H9 (cell line): ENCODE measurements at regions not wholly inside any gene's neighbourhood (a gene's known extent, or its start where the extent isn't known, plus 50 kb on each side); places are given as distances from the start of the nearest gene placed in this dataset.

Experiments used
- DNase-seq: peaks from one replicate; pipeline ENCODE4 v3.0.0-alpha.2; 2017
- H2AFZ ChIP-seq: one replicate; pipeline ENCODE4 v1.6.1; 2013; ENCODE audit warnings: mild to moderate bottlenecking, low read length, control low read depth, moderate library complexity
- H2AK5ac ChIP-seq: 2 replicates; pipeline ENCODE4 v1.6.1; 2013; ENCODE audit warnings: low read length, control low read depth, mixed read lengths; ENCODE audit not compliant: insufficient read length
- H2BK120ac ChIP-seq: one replicate; pipeline ENCODE4 v1.6.1; 2013; ENCODE audit warnings: low read depth, mild to moderate bottlenecking, low read length, control low read depth, inconsistent platforms; ENCODE audit not compliant: poor library complexity, severe bottlenecking
- H2BK12ac ChIP-seq: 2 replicates; pipeline ENCODE4 v1.6.1; 2013; ENCODE audit warnings: low read length, control low read depth, mixed read lengths, low read depth; ENCODE audit not compliant: insufficient read length
- H2BK15ac ChIP-seq: 2 replicates; pipeline ENCODE4 v1.6.1; 2013; ENCODE audit warnings: low read depth, low read length, control low read depth
- H2BK20ac ChIP-seq: one replicate; pipeline ENCODE4 v1.6.1; 2013; ENCODE audit warnings: low read depth, mild to moderate bottlenecking, low read length, control low read depth, inconsistent platforms; ENCODE audit not compliant: poor library complexity, severe bottlenecking
- H2BK5ac ChIP-seq: 2 replicates; pipeline ENCODE4 v1.6.1; 2013; ENCODE audit warnings: low read length, control low read depth, mixed read lengths; ENCODE audit not compliant: insufficient read length
- H3K14ac ChIP-seq: 2 replicates; pipeline ENCODE4 v1.6.1; 2013; ENCODE audit warnings: low read length, control low read depth; ENCODE audit not compliant: insufficient read depth
- H3K18ac ChIP-seq: 2 replicates; pipeline ENCODE4 v1.6.1; 2013; ENCODE audit warnings: low read depth, mild to moderate bottlenecking, mixed read lengths, low read length, control low read depth; ENCODE audit not compliant: insufficient read length
- H3K23ac ChIP-seq: 2 replicates; pipeline ENCODE4 v1.6.1; 2013; ENCODE audit warnings: low read length, control low read depth, mixed read lengths, low read depth; ENCODE audit not compliant: insufficient read length
- H3K23me2 ChIP-seq: 2 replicates; pipeline ENCODE4 v1.6.1; 2013; ENCODE audit warnings: low read depth, mild to moderate bottlenecking, mixed read lengths, low read length, control low read depth; ENCODE audit not compliant: insufficient read length, poor library complexity, severe bottlenecking
- H3K27ac ChIP-seq: 2 replicates; pipeline ENCODE4 v1.5.1; 2013; ENCODE audit warnings: low read length, control low read depth, mixed read lengths, low read depth; ENCODE audit not compliant: insufficient read length
- H3K27me3 ChIP-seq: 2 replicates; pipeline ENCODE4 v1.6.1; 2013; ENCODE audit warnings: low read length, control low read depth, inconsistent platforms; ENCODE audit not compliant: insufficient read depth
- H3K4ac ChIP-seq: 2 replicates; pipeline ENCODE4 v1.6.1; 2013; ENCODE audit warnings: low read depth, mild to moderate bottlenecking, control low read depth, inconsistent platforms, low read length, moderate library complexity
- H3K4me1 ChIP-seq: 2 replicates; pipeline ENCODE4 v1.6.1; 2013; ENCODE audit warnings: low read length, control low read depth, inconsistent platforms; ENCODE audit not compliant: insufficient read depth
- H3K4me2 ChIP-seq: 2 replicates; pipeline ENCODE4 v1.6.1; 2013; ENCODE audit warnings: low read length, control low read depth, mixed read lengths; ENCODE audit not compliant: insufficient read length, insufficient read depth
- H3K56ac ChIP-seq: 2 replicates; pipeline ENCODE4 v1.6.1; 2013; ENCODE audit warnings: low read depth, mild to moderate bottlenecking, mixed read lengths, low read length, control low read depth; ENCODE audit not compliant: insufficient read length
- H3K79me1 ChIP-seq: 2 replicates; pipeline ENCODE4 v1.6.1; 2013; ENCODE audit warnings: low read depth, mild to moderate bottlenecking, moderate library complexity, low read length, control low read depth, inconsistent platforms; ENCODE audit not compliant: insufficient read depth, poor library complexity, severe bottlenecking
- H3K79me2 ChIP-seq: 2 replicates; pipeline ENCODE4 v1.6.1; 2013; ENCODE audit warnings: low read length, control low read depth, inconsistent platforms; ENCODE audit not compliant: insufficient read depth
- H3K9ac ChIP-seq: 2 replicates; pipeline ENCODE4 v1.6.1; 2013; ENCODE audit warnings: low read length, control low read depth, mixed read lengths; ENCODE audit not compliant: insufficient read length; ENCODE audit errors: extremely low read depth
- H3K9me3 ChIP-seq: one replicate; pipeline ENCODE4 v1.6.1; 2013; ENCODE audit warnings: low read depth, low read length, inconsistent platforms; ENCODE audit not compliant: control insufficient read depth
- H3T11ph ChIP-seq: one replicate; pipeline ENCODE4 v1.6.1; 2013; ENCODE audit warnings: mild to moderate bottlenecking, low read length, control low read depth, inconsistent platforms
- H4K20me1 ChIP-seq: one replicate; pipeline ENCODE4 v1.6.1; 2013; ENCODE audit not compliant: control insufficient read depth, insufficient read length, insufficient read depth
- H4K5ac ChIP-seq: 2 replicates; pipeline ENCODE4 v1.6.1; 2013; ENCODE audit warnings: low read depth, mild to moderate bottlenecking, mixed read lengths, low read length, control low read depth; ENCODE audit not compliant: insufficient read length
- H4K8ac ChIP-seq: replicated peaks from 2 replicates; pipeline ENCODE4 v1.6.1; 2013; ENCODE audit warnings: low read length, control low read depth, mixed read lengths, low read depth; ENCODE audit not compliant: insufficient read length
- H4K91ac ChIP-seq: 2 replicates; pipeline ENCODE4 v1.6.1; 2013; ENCODE audit warnings: low read depth, mild to moderate bottlenecking, moderate library complexity, mixed read lengths, low read length, control low read depth; ENCODE audit not compliant: insufficient read length
- H3K27ac Mint-ChIP-seq, 3 experiments: 2 replicates in 2 of 3; 3 replicates in 1 of 3; pipeline ENCODE4 v1.8.0; 2020 to 2021; ENCODE audit warnings: mixed read lengths in 3 of 3, mild to moderate bottlenecking in 1 of 3, moderate library complexity in 1 of 3
- H3K27me3 Mint-ChIP-seq: 2 replicates; pipeline ENCODE4 v1.8.0; 2021; ENCODE audit warnings: low read depth, mild to moderate bottlenecking, moderate library complexity, mixed read lengths
- H3K36me3 Mint-ChIP-seq, 3 experiments: 2 replicates in 2 of 3; 3 replicates in 1 of 3; pipeline ENCODE4 v1.8.0; 2020 to 2021; ENCODE audit warnings: low read depth in 3 of 3, mixed read lengths in 3 of 3; ENCODE audit not compliant: insufficient read depth in 1 of 3
- H3K4me1 Mint-ChIP-seq, 2 experiments: 2 replicates each; pipeline ENCODE4 v1.8.0; 2020; ENCODE audit warnings: mixed read lengths in 2 of 2
- H3K4me3 Mint-ChIP-seq, 2 experiments: 2 replicates in 1 of 2; 3 replicates in 1 of 2; pipeline ENCODE4 v1.8.0; 2020 to 2021; ENCODE audit warnings: mild to moderate bottlenecking in 2 of 2, mixed read lengths in 2 of 2, moderate library complexity in 1 of 2
- H3K9me3 Mint-ChIP-seq, 2 experiments: 2 replicates in 1 of 2; 3 replicates in 1 of 2; pipeline ENCODE4 v1.8.0; 2020; ENCODE audit warnings: mild to moderate bottlenecking in 2 of 2, mixed read lengths in 2 of 2, moderate library complexity in 1 of 2
- WGBS: extraction: QIAGEN DNeasy Blood & Tissue Kit; methylation state at CpG from one replicate; pipeline ENCODE4 v1.1.7; 2013; ENCODE audit warnings: missing lambda C conversion rate, low lambda C conversion rate, mixed read lengths; ENCODE audit not compliant: insufficient read length; ENCODE audit errors: extremely low coverage; 5-methylcytosine and 5-hydroxymethylcytosine counted together
- TF ChIP-seq, protein P1 (sequence below): fragments of 200-600 bp; sonication (generic); conservative IDR thresholded peaks from 3 replicates; pipeline ENCODE4 v1.8.0; 2021; ENCODE audit warnings: antibody characterized with exemption, mild to moderate bottlenecking

DNA sequence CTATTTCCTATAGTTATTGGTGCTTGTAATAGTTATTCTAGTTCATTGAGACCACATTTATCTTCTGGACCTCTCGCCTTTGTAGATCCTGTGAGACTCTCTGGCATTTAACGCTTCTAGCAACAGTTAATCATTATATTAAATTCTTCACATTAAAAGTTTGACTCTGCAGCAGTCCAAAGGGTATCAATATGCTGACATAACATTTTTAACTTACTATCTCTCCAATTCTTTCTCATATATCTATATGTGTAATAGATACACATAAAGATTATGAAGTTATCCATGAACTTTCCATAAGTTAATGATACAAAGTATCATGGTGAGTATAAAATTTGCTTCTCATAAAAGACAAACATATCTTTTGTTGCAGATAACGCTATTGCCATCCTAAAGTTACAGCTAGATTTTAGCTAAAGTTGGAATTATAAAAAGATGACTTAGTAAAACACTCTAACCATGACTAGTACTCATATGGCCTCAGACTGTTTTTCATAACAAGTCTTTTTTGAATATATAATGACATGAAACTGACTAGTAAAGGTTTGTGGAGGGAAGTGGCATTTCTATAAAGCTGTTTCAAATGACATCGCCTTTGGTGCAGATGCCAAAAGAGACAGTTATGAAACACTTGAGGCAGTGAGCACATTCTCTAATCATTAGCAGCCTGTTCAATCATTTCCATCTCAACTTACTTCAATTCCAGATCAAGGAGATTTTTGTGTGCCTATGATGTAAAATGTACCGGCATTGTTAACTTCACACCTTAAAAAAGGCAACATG, 379.3 kb upstream of the CBLB start:
- no peak overlapping the region for H4K5ac ChIP-seq
- TF ChIP-seq, protein P1, sequence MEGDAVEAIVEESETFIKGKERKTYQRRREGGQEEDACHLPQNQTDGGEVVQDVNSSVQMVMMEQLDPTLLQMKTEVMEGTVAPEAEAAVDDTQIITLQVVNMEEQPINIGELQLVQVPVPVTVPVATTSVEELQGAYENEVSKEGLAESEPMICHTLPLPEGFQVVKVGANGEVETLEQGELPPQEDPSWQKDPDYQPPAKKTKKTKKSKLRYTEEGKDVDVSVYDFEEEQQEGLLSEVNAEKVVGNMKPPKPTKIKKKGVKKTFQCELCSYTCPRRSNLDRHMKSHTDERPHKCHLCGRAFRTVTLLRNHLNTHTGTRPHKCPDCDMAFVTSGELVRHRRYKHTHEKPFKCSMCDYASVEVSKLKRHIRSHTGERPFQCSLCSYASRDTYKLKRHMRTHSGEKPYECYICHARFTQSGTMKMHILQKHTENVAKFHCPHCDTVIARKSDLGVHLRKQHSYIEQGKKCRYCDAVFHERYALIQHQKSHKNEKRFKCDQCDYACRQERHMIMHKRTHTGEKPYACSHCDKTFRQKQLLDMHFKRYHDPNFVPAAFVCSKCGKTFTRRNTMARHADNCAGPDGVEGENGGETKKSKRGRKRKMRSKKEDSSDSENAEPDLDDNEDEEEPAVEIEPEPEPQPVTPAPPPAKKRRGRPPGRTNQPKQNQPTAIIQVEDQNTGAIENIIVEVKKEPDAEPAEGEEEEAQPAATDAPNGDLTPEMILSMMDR, result no peak
- H3K36me3 Mint-ChIP-seq, result peaks cover 7 to 24% (median 11%) of the 10 kb centered on the region in 3 experiments; a peak in 5 of 7 replicates
- no peaks in the 10 kb centered on the region for H3K27me3 Mint-ChIP-seq
- no peak overlapping the region for H2AFZ ChIP-seq
- H3K4me2 ChIP-seq, result no peak overlapping the region
- no peak overlapping the region for H3K9ac ChIP-seq
- no peak overlapping the region for H3K18ac ChIP-seq
- no peak overlapping the region for H4K8ac ChIP-seq
- H3K27ac ChIP-seq, result no peak overlapping the region
- no peaks in the 10 kb centered on the region for H3K4me1 Mint-ChIP-seq
- H3K56ac ChIP-seq, result no peak overlapping the region
- no peaks in the 10 kb centered on the region for H3K9me3 ChIP-seq
- H3K9me3 Mint-ChIP-seq, result peaks cover 15 to 17% of the 10 kb centered on the region in 2 experiments; a peak in 4 of 5 replicates
- no CpG with 5 or more reads among the region's 5 CpGs for WGBS
- H3K4me3 Mint-ChIP-seq, result no peak overlapping the region
- H4K91ac ChIP-seq, result no peak overlapping the region
- H2AK5ac ChIP-seq, result no peak overlapping the region
- no peak overlapping the region for H2BK15ac ChIP-seq
- no peaks in the 10 kb centered on the region for H3K27me3 ChIP-seq
- H3T11ph ChIP-seq, result no peak overlapping the region
- no peak overlapping the region for H3K23ac ChIP-seq
- H2BK20ac ChIP-seq, result no peak overlapping the region
- no peak overlapping the region for H2BK120ac ChIP-seq
- no peak overlapping the region for H2BK5ac ChIP-seq
- no peaks in the 10 kb centered on the region; the same call in 1 of the 2 replicates for H3K4me1 ChIP-seq
- no peak overlapping the region for H3K14ac ChIP-seq
- H3K79me1 ChIP-seq, result no peaks in the 10 kb centered on the region
- H3K79me2 ChIP-seq, result no peaks in the 10 kb centered on the region
- H3K27ac Mint-ChIP-seq, result no peak overlapping the region
- H3K4ac ChIP-seq, result no peak overlapping the region
- H4K20me1 ChIP-seq, result no peaks in the 10 kb centered on the region
- no peak for DNase-seq
- no peaks in the 10 kb centered on the region for H3K23me2 ChIP-seq
- no peak overlapping the region for H2BK12ac ChIP-seq
